IMR-90 (cell line): ENCODE measurements at regions not wholly inside any gene's neighbourhood (a gene's known extent, or its start where the extent isn't known, plus 50 kb on each side); places are given as distances from the start of the nearest gene placed in this dataset.
A peak's percentile ranks its signal among the peaks of the same experiment; 100 is the strongest.

Source experiments
- ATAC-seq: fragments of 200-7000 bp; cut with Tn5 transposase; 2 replicates; pipeline ENCODE4 v1.9.1; 2020; ENCODE audit warnings: low read depth, mild to moderate bottlenecking, moderate library complexity
- BruUV-seq: library from RNA; stranded (reverse); fragments of 400-500 nt; replicated peaks from 2 replicates; lab custom pipeline; 2021; lab: Mats Ljungman, UMichigan
- CTCF ChIA-PET: fragments of 300-600 bp; formaldehyde crosslinking; extraction: SDS; loops from one replicate; lab custom pipeline; 2021; ENCODE audit warnings: antibody characterized with exemption; lab: Yijun Ruan, JAX
- POLR2A ChIA-PET: fragments of 300-600 bp; sonication (Branson Sonifier 250); formaldehyde crosslinking; loops from one replicate; lab custom pipeline; 2022; ENCODE audit warnings: antibody characterized with exemption; ENCODE audit not compliant: unreplicated experiment; lab: Charles Lee
- DNase-seq: peaks from one replicate; pipeline ENCODE4 v3.0.0; 2013
- H2AFZ ChIP-seq: replicated peaks from 2 replicates; pipeline ENCODE3; 2013; ENCODE audit warnings: low read length, mild to moderate bottlenecking; ENCODE audit not compliant: poor library complexity
- H2AK5ac ChIP-seq: 2 replicates; pipeline ENCODE4 v1.6.1; 2013; ENCODE audit warnings: low read depth, low read length, inconsistent platforms
- H2AK9ac ChIP-seq: replicated peaks from 2 replicates; pipeline ENCODE3; 2013; ENCODE audit warnings: mild to moderate bottlenecking, low read depth, low read length, moderate library complexity; ENCODE audit not compliant: poor library complexity
- H2BK120ac ChIP-seq: 2 replicates; pipeline ENCODE4 v1.6.1; 2013; ENCODE audit warnings: low read depth, low read length, inconsistent platforms
- H2BK15ac ChIP-seq: 3 replicates; pipeline ENCODE4 v1.6.1; 2013; ENCODE audit warnings: low read depth, low read length, inconsistent platforms
- H2BK20ac ChIP-seq: 2 replicates; pipeline ENCODE4 v1.6.1; 2013; ENCODE audit warnings: low read depth, mild to moderate bottlenecking, inconsistent platforms, low read length, moderate library complexity
- H2BK5ac ChIP-seq: 2 replicates; pipeline ENCODE4 v1.6.1; 2013; ENCODE audit warnings: mild to moderate bottlenecking, low read depth, low read length, inconsistent platforms; ENCODE audit not compliant: poor library complexity, severe bottlenecking
- H3K14ac ChIP-seq: replicated peaks from 2 replicates; pipeline ENCODE4 v1.6.1; 2013; ENCODE audit warnings: low read depth, low read length, inconsistent platforms
- H3K18ac ChIP-seq: 2 replicates; pipeline ENCODE4 v1.6.1; 2013; ENCODE audit warnings: low read depth, low read length, control low read depth
- H3K23ac ChIP-seq: 2 replicates; pipeline ENCODE4 v1.6.1; 2013; ENCODE audit warnings: low read depth, low read length, inconsistent platforms
- H3K27ac ChIP-seq: 2 replicates; pipeline ENCODE4 v1.5.1; 2013; ENCODE audit warnings: mild to moderate bottlenecking, control low read depth, low read length; ENCODE audit not compliant: insufficient read depth
- H3K27me3 ChIP-seq: 2 replicates; pipeline ENCODE4 v1.6.1; 2013; ENCODE audit warnings: low read length; ENCODE audit not compliant: control insufficient read depth, insufficient read depth
- H3K36me3 ChIP-seq: 2 replicates; pipeline ENCODE4 v1.6.1; 2013; ENCODE audit warnings: low read length, mixed read lengths; ENCODE audit not compliant: control insufficient read depth, insufficient read depth
- H3K4ac ChIP-seq: 2 replicates; pipeline ENCODE4 v1.6.1; 2013; ENCODE audit warnings: low read depth, low read length, inconsistent platforms
- H3K4me1 ChIP-seq: 2 replicates; pipeline ENCODE4 v1.6.1; 2013; ENCODE audit warnings: low read length, mixed read lengths; ENCODE audit not compliant: control insufficient read depth, insufficient read depth
- H3K4me2 ChIP-seq: 2 replicates; pipeline ENCODE4 v1.6.1; 2013; ENCODE audit warnings: low read depth, mild to moderate bottlenecking, control low read depth, low read length, moderate library complexity
- H3K4me3 ChIP-seq: 2 replicates; pipeline ENCODE4 v1.5.1; 2013; ENCODE audit warnings: low read depth, mild to moderate bottlenecking, control low read depth, low read length, moderate library complexity; ENCODE audit not compliant: insufficient read depth
- H3K56ac ChIP-seq: 2 replicates; pipeline ENCODE4 v1.6.1; 2013; ENCODE audit warnings: low read length, inconsistent platforms; ENCODE audit not compliant: insufficient read depth; ENCODE audit errors: extremely low read depth
- H3K79me1 ChIP-seq, 2 experiments: 2 replicates each; pipeline ENCODE4 v1.6.1; 2013; ENCODE audit warnings: low read length in 2 of 2, inconsistent platforms in 1 of 2, low read depth in 1 of 2
- H3K9ac ChIP-seq: 2 replicates; pipeline ENCODE4 v1.6.1; 2013; ENCODE audit warnings: low read depth, low read length, control low read depth
- H3K9me1 ChIP-seq: 2 replicates; pipeline ENCODE4 v1.6.1; 2013; ENCODE audit warnings: low read length, inconsistent platforms; ENCODE audit not compliant: insufficient read depth
- H3K9me3 ChIP-seq: 2 replicates; pipeline ENCODE4 v1.6.1; 2013; ENCODE audit warnings: low read length; ENCODE audit not compliant: control insufficient read depth, insufficient read depth
- H4K20me1 ChIP-seq: 2 replicates; pipeline ENCODE4 v1.6.1; 2013; ENCODE audit warnings: low read length, inconsistent platforms; ENCODE audit not compliant: insufficient read depth
- H4K5ac ChIP-seq: 2 replicates; pipeline ENCODE4 v1.6.1; 2013; ENCODE audit warnings: mild to moderate bottlenecking, low read depth, low read length, control low read depth
- H4K8ac ChIP-seq, 2 experiments: 2 replicates each; pipeline ENCODE4 v1.6.1; 2013; ENCODE audit warnings: low read depth in 2 of 2, low read length in 2 of 2, control low read depth in 1 of 2, inconsistent platforms in 1 of 2
- H4K91ac ChIP-seq: 2 replicates; pipeline ENCODE4 v1.6.1; 2013; ENCODE audit warnings: low read depth, low read length, inconsistent platforms; ENCODE audit not compliant: insufficient read depth
- BHLHE40 ChIP-seq: fragments of 150-350 bp; IDR thresholded peaks from 2 replicates; pipeline ENCODE4 v1.6.1; 2016; ENCODE audit warnings: mild to moderate bottlenecking, low read depth, low read length
- CEBPB ChIP-seq: IDR thresholded peaks from 2 replicates; pipeline ENCODE4 v1.6.1; 2012; ENCODE audit warnings: low read depth, low read length, improper control_type of control experiment
- CHD1 ChIP-seq: IDR thresholded peaks from 2 replicates; pipeline ENCODE4 v1.6.1; 2012; ENCODE audit warnings: low read depth, low read length, improper control_type of control experiment
- MAFK ChIP-seq: IDR thresholded peaks from 2 replicates; pipeline ENCODE4 v1.6.1; 2012; ENCODE audit warnings: low read depth, low read length, improper control_type of control experiment
- RCOR1 ChIP-seq: IDR thresholded peaks from 2 replicates; pipeline ENCODE4 v1.6.1; 2012; ENCODE audit warnings: mild to moderate bottlenecking, low read length, improper control_type of control experiment; ENCODE audit not compliant: insufficient replicate concordance
- WGBS, 2 experiments: methylation state at CpG; one replicate each; pipeline versions ENCODE4 v1.1.5 to v1.1.7; 2013; ENCODE audit warnings: missing lambda C conversion rate in 2 of 2; ENCODE audit not compliant: insufficient read length in 1 of 2; ENCODE audit errors: extremely low coverage in 2 of 2; 5-methylcytosine and 5-hydroxymethylcytosine counted together
- dilution Hi-C: fragments of 300-500 bp; cut with HindIII; formaldehyde crosslinking; loops from one replicate; pipeline ENCODE4 v1.14.3; 2018; ENCODE audit warnings: low sequenced_read_pairs; ENCODE audit not compliant: unreplicated experiment
- in situ Hi-C: fragments of 300-500 bp; cut with MboI; formaldehyde crosslinking; loops from 3 replicates; pipeline ENCODE4 v1.14.3; 2019; ENCODE audit warnings: low sequenced_read_pairs, inconsistent platforms, mixed read lengths
- intact Hi-C: fragments of 100-400 bp; cut with micrococcal nuclease; formaldehyde crosslinking; loops from 2 replicates; pipeline ENCODE4 v1.10.0; 2022
- TF ChIP-seq, protein P1 (sequence below): fragments of 150-350 bp; IDR thresholded peaks from 2 replicates; pipeline ENCODE4 v1.6.1; 2017; ENCODE audit warnings: mild to moderate bottlenecking, antibody characterized with exemption, low read length, low read depth

DNA sequence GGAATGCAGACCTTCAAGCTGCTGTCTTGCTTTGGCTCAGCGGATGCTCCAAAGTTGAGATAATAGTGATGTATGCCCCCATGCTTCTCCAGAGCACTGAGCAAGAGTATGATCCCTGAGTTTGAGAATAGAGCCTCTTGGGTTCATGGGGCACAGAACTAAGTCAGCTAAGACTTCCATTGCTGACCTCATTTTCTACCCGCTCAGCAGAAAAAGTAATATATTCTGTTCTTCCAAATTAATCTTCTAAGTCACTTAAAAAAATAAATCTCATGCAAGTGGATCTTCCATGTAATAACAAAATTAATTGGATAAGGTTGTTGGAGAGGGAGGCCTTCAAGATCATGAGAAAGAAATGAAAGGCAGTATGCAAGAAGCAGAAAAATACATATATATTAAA lies 483.9 kb downstream of the DNAH5 start:
- no peaks in the 10 kb centered on the region for H3K79me1 ChIP-seq
- no peak overlapping the region for H2BK5ac ChIP-seq
- TF ChIP-seq BHLHE40 (no peak), MAFK (peak; percentile 47), CEBPB (no peak), CHD1 (no peak), RCOR1 (no peak)
- TF ChIP-seq, protein P1, sequence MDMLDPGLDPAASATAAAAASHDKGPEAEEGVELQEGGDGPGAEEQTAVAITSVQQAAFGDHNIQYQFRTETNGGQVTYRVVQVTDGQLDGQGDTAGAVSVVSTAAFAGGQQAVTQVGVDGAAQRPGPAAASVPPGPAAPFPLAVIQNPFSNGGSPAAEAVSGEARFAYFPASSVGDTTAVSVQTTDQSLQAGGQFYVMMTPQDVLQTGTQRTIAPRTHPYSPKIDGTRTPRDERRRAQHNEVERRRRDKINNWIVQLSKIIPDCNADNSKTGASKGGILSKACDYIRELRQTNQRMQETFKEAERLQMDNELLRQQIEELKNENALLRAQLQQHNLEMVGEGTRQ: no peak
- intact Hi-C loops: no loop called here
- no peak overlapping the region for H2AK5ac ChIP-seq
- POLR2A ChIA-PET: no interaction called here
- no TSS peak for BruUV-seq
- no peak overlapping the region for H3K4ac ChIP-seq
- in situ Hi-C loops: no loop called here
- H2AK9ac ChIP-seq: no peak overlapping the region
- H2BK15ac ChIP-seq: no peak overlapping the region
- H4K91ac ChIP-seq: no peak overlapping the region
- no peak overlapping the region for H4K8ac ChIP-seq
- WGBS, 2 experiments: no CpG with 5 or more reads among the region's 2 CpGs
- H4K20me1 ChIP-seq: no peaks in the 10 kb centered on the region
- H2AFZ ChIP-seq: no peak overlapping the region
- no peak overlapping the region for H3K18ac ChIP-seq
- H3K36me3 ChIP-seq: no peaks in the 10 kb centered on the region
- H3K23ac ChIP-seq: no peak overlapping the region
- dilution Hi-C loops: no loop called here
- H3K9me1 ChIP-seq: no peaks in the 10 kb centered on the region
- no peaks in the 10 kb centered on the region for H3K9me3 ChIP-seq
- no peaks in the 10 kb centered on the region; the same call in 1 of the 2 replicates for H3K27me3 ChIP-seq
- no peak overlapping the region for H3K4me2 ChIP-seq
- H3K9ac ChIP-seq: no peak overlapping the region
- CTCF ChIA-PET: no interaction called here
- ATAC-seq (no peak), DNase-seq (no peak)
- no peak overlapping the region for H2BK20ac ChIP-seq
- H3K4me3 ChIP-seq: no peak overlapping the region
- H2BK120ac ChIP-seq: no peak overlapping the region
- no peak overlapping the region for H3K56ac ChIP-seq
- no peak overlapping the region for H3K14ac ChIP-seq
- no peaks in the 10 kb centered on the region for H3K4me1 ChIP-seq
- no peak overlapping the region for H4K5ac ChIP-seq
- no peak overlapping the region for H3K27ac ChIP-seq
